H9 (cell line): ENCODE measurements at regions not wholly inside any gene's neighbourhood (a gene's known extent, or its start where the extent isn't known, plus 50 kb on each side); places are given as distances from the start of the nearest gene placed in this dataset.

Experiments
- DNase-seq: peaks from one replicate; pipeline ENCODE4 v3.0.0-alpha.2; 2017
- H2AFZ ChIP-seq: one replicate; pipeline ENCODE4 v1.6.1; 2013; ENCODE audit warnings: mild to moderate bottlenecking, low read length, control low read depth, moderate library complexity
- H2AK5ac ChIP-seq: 2 replicates; pipeline ENCODE4 v1.6.1; 2013; ENCODE audit warnings: low read length, control low read depth, mixed read lengths; ENCODE audit not compliant: insufficient read length
- H2BK120ac ChIP-seq: one replicate; pipeline ENCODE4 v1.6.1; 2013; ENCODE audit warnings: low read depth, mild to moderate bottlenecking, low read length, control low read depth, inconsistent platforms; ENCODE audit not compliant: poor library complexity, severe bottlenecking
- H2BK12ac ChIP-seq: 2 replicates; pipeline ENCODE4 v1.6.1; 2013; ENCODE audit warnings: low read length, control low read depth, mixed read lengths, low read depth; ENCODE audit not compliant: insufficient read length
- H2BK15ac ChIP-seq: 2 replicates; pipeline ENCODE4 v1.6.1; 2013; ENCODE audit warnings: low read depth, low read length, control low read depth
- H2BK20ac ChIP-seq: one replicate; pipeline ENCODE4 v1.6.1; 2013; ENCODE audit warnings: low read depth, mild to moderate bottlenecking, low read length, control low read depth, inconsistent platforms; ENCODE audit not compliant: poor library complexity, severe bottlenecking
- H2BK5ac ChIP-seq: 2 replicates; pipeline ENCODE4 v1.6.1; 2013; ENCODE audit warnings: low read length, control low read depth, mixed read lengths; ENCODE audit not compliant: insufficient read length
- H3K14ac ChIP-seq: 2 replicates; pipeline ENCODE4 v1.6.1; 2013; ENCODE audit warnings: low read length, control low read depth; ENCODE audit not compliant: insufficient read depth
- H3K18ac ChIP-seq: 2 replicates; pipeline ENCODE4 v1.6.1; 2013; ENCODE audit warnings: low read depth, mild to moderate bottlenecking, mixed read lengths, low read length, control low read depth; ENCODE audit not compliant: insufficient read length
- H3K23ac ChIP-seq: 2 replicates; pipeline ENCODE4 v1.6.1; 2013; ENCODE audit warnings: low read length, control low read depth, mixed read lengths, low read depth; ENCODE audit not compliant: insufficient read length
- H3K23me2 ChIP-seq: 2 replicates; pipeline ENCODE4 v1.6.1; 2013; ENCODE audit warnings: low read depth, mild to moderate bottlenecking, mixed read lengths, low read length, control low read depth; ENCODE audit not compliant: insufficient read length, poor library complexity, severe bottlenecking
- H3K27ac ChIP-seq: 2 replicates; pipeline ENCODE4 v1.5.1; 2013; ENCODE audit warnings: low read length, control low read depth, mixed read lengths, low read depth; ENCODE audit not compliant: insufficient read length
- H3K27me3 ChIP-seq: 2 replicates; pipeline ENCODE4 v1.6.1; 2013; ENCODE audit warnings: low read length, control low read depth, inconsistent platforms; ENCODE audit not compliant: insufficient read depth
- H3K4ac ChIP-seq: 2 replicates; pipeline ENCODE4 v1.6.1; 2013; ENCODE audit warnings: low read depth, mild to moderate bottlenecking, control low read depth, inconsistent platforms, low read length, moderate library complexity
- H3K4me1 ChIP-seq: 2 replicates; pipeline ENCODE4 v1.6.1; 2013; ENCODE audit warnings: low read length, control low read depth, inconsistent platforms; ENCODE audit not compliant: insufficient read depth
- H3K4me2 ChIP-seq: 2 replicates; pipeline ENCODE4 v1.6.1; 2013; ENCODE audit warnings: low read length, control low read depth, mixed read lengths; ENCODE audit not compliant: insufficient read length, insufficient read depth
- H3K56ac ChIP-seq: 2 replicates; pipeline ENCODE4 v1.6.1; 2013; ENCODE audit warnings: low read depth, mild to moderate bottlenecking, mixed read lengths, low read length, control low read depth; ENCODE audit not compliant: insufficient read length
- H3K79me1 ChIP-seq: 2 replicates; pipeline ENCODE4 v1.6.1; 2013; ENCODE audit warnings: low read depth, mild to moderate bottlenecking, moderate library complexity, low read length, control low read depth, inconsistent platforms; ENCODE audit not compliant: insufficient read depth, poor library complexity, severe bottlenecking
- H3K79me2 ChIP-seq: 2 replicates; pipeline ENCODE4 v1.6.1; 2013; ENCODE audit warnings: low read length, control low read depth, inconsistent platforms; ENCODE audit not compliant: insufficient read depth
- H3K9ac ChIP-seq: 2 replicates; pipeline ENCODE4 v1.6.1; 2013; ENCODE audit warnings: low read length, control low read depth, mixed read lengths; ENCODE audit not compliant: insufficient read length; ENCODE audit errors: extremely low read depth
- H3K9me3 ChIP-seq: one replicate; pipeline ENCODE4 v1.6.1; 2013; ENCODE audit warnings: low read depth, low read length, inconsistent platforms; ENCODE audit not compliant: control insufficient read depth
- H3T11ph ChIP-seq: one replicate; pipeline ENCODE4 v1.6.1; 2013; ENCODE audit warnings: mild to moderate bottlenecking, low read length, control low read depth, inconsistent platforms
- H4K20me1 ChIP-seq: one replicate; pipeline ENCODE4 v1.6.1; 2013; ENCODE audit not compliant: control insufficient read depth, insufficient read length, insufficient read depth
- H4K5ac ChIP-seq: 2 replicates; pipeline ENCODE4 v1.6.1; 2013; ENCODE audit warnings: low read depth, mild to moderate bottlenecking, mixed read lengths, low read length, control low read depth; ENCODE audit not compliant: insufficient read length
- H4K8ac ChIP-seq: replicated peaks from 2 replicates; pipeline ENCODE4 v1.6.1; 2013; ENCODE audit warnings: low read length, control low read depth, mixed read lengths, low read depth; ENCODE audit not compliant: insufficient read length
- H4K91ac ChIP-seq: 2 replicates; pipeline ENCODE4 v1.6.1; 2013; ENCODE audit warnings: low read depth, mild to moderate bottlenecking, moderate library complexity, mixed read lengths, low read length, control low read depth; ENCODE audit not compliant: insufficient read length
- H3K27ac Mint-ChIP-seq, 3 experiments: 2 replicates in 2 of 3; 3 replicates in 1 of 3; pipeline ENCODE4 v1.8.0; 2020 to 2021; ENCODE audit warnings: mixed read lengths in 3 of 3, mild to moderate bottlenecking in 1 of 3, moderate library complexity in 1 of 3
- H3K27me3 Mint-ChIP-seq: 2 replicates; pipeline ENCODE4 v1.8.0; 2021; ENCODE audit warnings: low read depth, mild to moderate bottlenecking, moderate library complexity, mixed read lengths
- H3K36me3 Mint-ChIP-seq, 3 experiments: 2 replicates in 2 of 3; 3 replicates in 1 of 3; pipeline ENCODE4 v1.8.0; 2020 to 2021; ENCODE audit warnings: low read depth in 3 of 3, mixed read lengths in 3 of 3; ENCODE audit not compliant: insufficient read depth in 1 of 3
- H3K4me1 Mint-ChIP-seq, 2 experiments: 2 replicates each; pipeline ENCODE4 v1.8.0; 2020; ENCODE audit warnings: mixed read lengths in 2 of 2
- H3K4me3 Mint-ChIP-seq, 2 experiments: 2 replicates in 1 of 2; 3 replicates in 1 of 2; pipeline ENCODE4 v1.8.0; 2020 to 2021; ENCODE audit warnings: mild to moderate bottlenecking in 2 of 2, mixed read lengths in 2 of 2, moderate library complexity in 1 of 2
- H3K9me3 Mint-ChIP-seq, 2 experiments: 2 replicates in 1 of 2; 3 replicates in 1 of 2; pipeline ENCODE4 v1.8.0; 2020; ENCODE audit warnings: mild to moderate bottlenecking in 2 of 2, mixed read lengths in 2 of 2, moderate library complexity in 1 of 2
- CTCF ChIP-seq: fragments of 200-600 bp; sonication (generic); conservative IDR thresholded peaks from 3 replicates; pipeline ENCODE4 v1.8.0; 2021; ENCODE audit warnings: antibody characterized with exemption, mild to moderate bottlenecking
- WGBS: extraction: QIAGEN DNeasy Blood & Tissue Kit; methylation state at CpG from one replicate; pipeline ENCODE4 v1.1.7; 2013; ENCODE audit warnings: missing lambda C conversion rate, low lambda C conversion rate, mixed read lengths; ENCODE audit not compliant: insufficient read length; ENCODE audit errors: extremely low coverage; 5-methylcytosine and 5-hydroxymethylcytosine counted together

GRCh38 chr6:103001724-103002123 lies 1608.2 kb downstream of the GRIK2 start:
- Histone ChIP-seq H2BK120ac (no peak overlapping the region), H2BK5ac (no peak overlapping the region), H3K23ac (no peak overlapping the region), H3K27ac (no peak overlapping the region), H3K18ac (no peak overlapping the region), H3K79me1 (no peaks in the 10 kb centered on the region), H3K4ac (no peak overlapping the region), H2AFZ (no peak overlapping the region), H3K56ac (no peak overlapping the region), H3K79me2 (no peaks in the 10 kb centered on the region), H3K4me2 (no peak overlapping the region), H2AK5ac (no peak overlapping the region), H3K9me3 (no peaks in the 10 kb centered on the region), H4K5ac (no peak overlapping the region), H3K4me1 (no peaks in the 10 kb centered on the region), H2BK15ac (no peak overlapping the region), H3T11ph (no peak overlapping the region), H3K27me3 (no peaks in the 10 kb centered on the region), H4K91ac (no peak overlapping the region), H2BK20ac (no peak overlapping the region), H4K20me1 (no peaks in the 10 kb centered on the region), H3K23me2 (no peaks in the 10 kb centered on the region), H2BK12ac (no peak overlapping the region), H3K14ac (no peak overlapping the region), H4K8ac (no peak overlapping the region), H3K9ac (no peak overlapping the region)
- Mint-ChIP-seq H3K4me1 (peaks cover 11 to 13% of the 10 kb centered on the region in 2 experiments), H3K4me3 (no peak overlapping the region), H3K27me3 (peaks cover 5% of the 10 kb centered on the region; the same call in 1 of the 2 replicates), H3K36me3 (peaks cover 3 to 5% (median 5%) of the 10 kb centered on the region in 3 experiments; a peak in 5 of 7 replicates), H3K27ac (no peak overlapping the region), H3K9me3 (peaks cover 7 to 13% of the 10 kb centered on the region in 2 experiments)
- no CpG with 5 or more reads among the region's 1 CpG for WGBS
- no peak for TF ChIP-seq CTCF
- DNase-seq = no peak
